GM18951 (cell line): ENCODE measurements at regions not wholly inside any gene's neighbourhood (a gene's known extent, or its start where the extent isn't known, plus 50 kb on each side); places are given as distances from the start of the nearest gene placed in this dataset.
"Not testable (repeated sequence)": the region's sequence is repeated elsewhere in the genome, so short reads cannot be mapped to it uniquely, and the experiment has no call there.

Experiments
- POLR2A ChIP-seq: IDR thresholded peaks from 4 replicates; pipeline ENCODE4 v1.6.1; 2011; ENCODE audit warnings: mild to moderate bottlenecking; ENCODE audit not compliant: insufficient read length, insufficient read depth; ENCODE audit errors: extremely low read depth
- in situ Hi-C: fragments of 300-500 bp; cut with MboI; formaldehyde crosslinking; loops from one replicate; pipeline ENCODE4 v1.12.0; 2022; ENCODE audit warnings: low sequenced_read_pairs, mixed read lengths, inconsistent platforms; ENCODE audit not compliant: unreplicated experiment

DNA sequence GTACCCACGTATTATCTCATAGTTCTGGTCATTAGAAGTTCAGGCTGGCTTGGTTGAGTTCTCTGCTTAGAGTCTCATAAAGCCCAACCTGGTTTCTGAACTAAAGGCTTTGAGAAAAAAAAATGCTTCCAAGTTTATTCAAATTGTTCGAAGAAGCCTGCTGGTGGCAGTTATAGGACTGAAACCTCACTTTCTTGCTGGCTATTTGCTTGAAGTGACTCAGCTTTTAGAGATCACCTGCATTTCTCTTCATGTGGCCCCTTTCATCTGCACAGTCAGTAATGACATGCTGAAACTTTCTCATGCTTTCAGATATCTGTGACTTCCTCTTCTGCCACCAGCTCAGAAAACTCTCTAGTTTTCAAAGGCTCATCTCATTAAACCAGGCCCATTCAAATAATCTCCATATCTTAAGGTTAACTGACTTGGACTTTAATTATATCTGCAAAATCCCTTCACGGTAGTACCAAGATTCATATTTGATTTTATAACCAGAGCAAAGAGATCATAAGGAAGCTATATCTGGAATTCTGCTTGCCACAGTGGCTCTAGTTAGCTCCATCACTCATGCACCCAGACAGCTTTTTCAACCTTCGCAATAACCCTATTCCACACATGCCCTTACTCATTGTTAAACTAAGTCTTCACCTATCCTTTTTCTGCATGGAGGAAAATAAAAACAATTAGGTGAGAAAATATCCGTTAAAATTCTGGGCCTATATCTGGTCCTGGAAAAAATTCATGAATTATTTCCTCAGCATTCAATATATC lies 433.8 kb upstream of the CBLB start:
- in situ Hi-C loops: no loop called here
- TF ChIP-seq POLR2A: no peak

DNA sequence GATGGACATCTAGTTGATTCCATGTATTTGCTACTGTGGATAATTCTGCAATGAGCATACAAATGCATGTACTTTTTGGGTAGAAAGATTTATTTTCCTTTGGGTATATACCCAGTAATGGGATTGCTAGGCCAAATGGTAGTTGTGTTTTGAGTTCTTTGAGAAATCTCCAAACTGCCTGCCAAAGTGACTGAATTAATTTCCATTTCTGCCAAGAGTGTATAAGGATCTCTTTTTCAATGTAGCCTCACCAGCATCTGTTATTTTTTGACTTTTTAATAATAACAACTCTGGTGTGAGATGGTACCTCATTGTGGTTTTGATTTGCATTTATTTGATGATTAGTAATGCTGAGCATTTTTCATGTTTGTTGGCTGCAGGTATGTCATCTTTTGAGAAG lies 435.0 kb upstream of the CBLB start:
- in situ Hi-C loops: no loop called here
- TF ChIP-seq POLR2A: no peak

DNA sequence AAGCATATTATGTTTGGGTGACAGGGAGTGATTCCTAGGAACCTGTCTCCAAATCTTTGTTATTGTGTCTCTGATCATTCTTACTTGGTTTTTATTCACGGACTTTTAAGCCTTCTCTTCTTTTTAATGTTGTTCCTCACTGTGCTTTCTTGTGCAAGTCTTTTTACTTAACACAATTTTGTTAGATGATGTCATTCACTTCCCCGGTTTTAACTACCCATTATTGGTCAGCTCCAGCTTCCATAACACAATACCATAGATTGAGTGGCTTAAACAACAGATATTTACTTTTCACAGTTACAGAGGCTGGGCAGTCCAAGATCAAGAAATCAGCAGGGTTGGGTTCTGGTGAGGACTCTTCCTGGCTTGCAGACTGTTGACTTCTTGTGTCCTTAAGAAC lies 436.3 kb upstream of the CBLB start:
- TF ChIP-seq POLR2A: no peak
- in situ Hi-C loops: no loop called here

DNA sequence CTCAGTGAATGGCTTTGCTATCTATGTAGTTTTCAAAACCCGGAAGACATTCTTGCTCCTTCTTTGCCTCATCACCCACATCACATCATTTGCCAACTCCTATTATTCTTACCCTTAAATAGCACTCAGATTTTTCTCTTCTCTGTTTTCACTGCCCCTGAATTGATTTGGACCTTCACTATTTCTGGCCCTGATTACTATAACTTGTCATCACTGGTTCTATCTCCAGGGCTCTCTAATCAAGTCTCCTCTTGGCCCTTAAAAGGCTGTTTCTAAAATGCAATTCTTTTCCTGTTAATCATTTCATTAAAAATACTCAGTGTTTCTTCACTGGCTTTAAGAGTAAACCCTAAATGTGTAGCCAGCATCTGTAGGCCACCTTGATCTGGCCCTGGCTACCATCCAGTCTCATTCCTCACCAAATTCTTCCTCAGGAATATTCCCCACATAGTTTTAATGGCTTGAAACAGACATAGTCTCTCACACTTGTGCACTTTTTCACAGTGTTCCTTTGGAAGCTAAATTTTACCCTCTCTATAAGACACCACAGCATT lies 437.1 kb upstream of the CBLB start:
- TF ChIP-seq POLR2A: no peak
- in situ Hi-C loops: no loop called here

DNA sequence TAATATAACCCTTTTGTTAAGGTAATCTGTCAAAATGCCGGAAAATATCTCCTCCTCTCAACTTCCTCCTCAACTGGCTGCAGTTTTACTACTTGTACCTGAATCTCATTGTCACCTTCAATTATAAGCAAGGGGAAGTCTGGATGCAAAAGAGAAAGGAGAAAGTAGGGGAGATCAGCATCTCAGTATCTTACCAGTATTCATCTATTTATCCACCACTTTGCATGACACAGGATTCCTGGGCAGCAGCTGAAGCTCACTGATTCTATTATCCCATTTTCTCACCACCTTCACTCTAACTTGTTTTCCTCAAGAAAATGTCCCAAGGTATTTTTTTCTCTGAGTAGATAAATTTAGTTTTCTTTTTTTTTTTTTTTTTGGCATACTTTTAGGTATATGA lies 440.5 kb upstream of the CBLB start:
- in situ Hi-C loops: no loop called here
- no peak for TF ChIP-seq POLR2A

DNA sequence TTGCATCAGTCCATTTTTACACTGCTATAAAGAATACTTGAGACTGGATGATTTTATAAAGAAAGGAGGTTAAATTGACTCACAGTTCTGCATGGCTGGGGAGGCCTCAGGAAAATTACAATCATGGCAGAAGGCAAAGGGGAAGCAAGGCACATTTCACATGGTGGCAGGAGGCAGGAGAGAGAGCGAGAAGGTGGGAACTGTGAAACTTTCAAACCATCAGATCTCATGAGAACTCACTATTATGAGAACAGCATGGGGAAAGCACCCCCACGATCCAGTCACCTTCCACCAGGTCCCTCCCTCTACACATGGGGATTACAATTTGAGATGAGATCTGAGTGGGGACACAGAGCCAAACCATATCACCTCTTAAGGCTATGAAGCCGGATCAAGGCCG lies 441.0 kb upstream of the CBLB start:
- in situ Hi-C loops: not testable (repeated sequence)

DNA sequence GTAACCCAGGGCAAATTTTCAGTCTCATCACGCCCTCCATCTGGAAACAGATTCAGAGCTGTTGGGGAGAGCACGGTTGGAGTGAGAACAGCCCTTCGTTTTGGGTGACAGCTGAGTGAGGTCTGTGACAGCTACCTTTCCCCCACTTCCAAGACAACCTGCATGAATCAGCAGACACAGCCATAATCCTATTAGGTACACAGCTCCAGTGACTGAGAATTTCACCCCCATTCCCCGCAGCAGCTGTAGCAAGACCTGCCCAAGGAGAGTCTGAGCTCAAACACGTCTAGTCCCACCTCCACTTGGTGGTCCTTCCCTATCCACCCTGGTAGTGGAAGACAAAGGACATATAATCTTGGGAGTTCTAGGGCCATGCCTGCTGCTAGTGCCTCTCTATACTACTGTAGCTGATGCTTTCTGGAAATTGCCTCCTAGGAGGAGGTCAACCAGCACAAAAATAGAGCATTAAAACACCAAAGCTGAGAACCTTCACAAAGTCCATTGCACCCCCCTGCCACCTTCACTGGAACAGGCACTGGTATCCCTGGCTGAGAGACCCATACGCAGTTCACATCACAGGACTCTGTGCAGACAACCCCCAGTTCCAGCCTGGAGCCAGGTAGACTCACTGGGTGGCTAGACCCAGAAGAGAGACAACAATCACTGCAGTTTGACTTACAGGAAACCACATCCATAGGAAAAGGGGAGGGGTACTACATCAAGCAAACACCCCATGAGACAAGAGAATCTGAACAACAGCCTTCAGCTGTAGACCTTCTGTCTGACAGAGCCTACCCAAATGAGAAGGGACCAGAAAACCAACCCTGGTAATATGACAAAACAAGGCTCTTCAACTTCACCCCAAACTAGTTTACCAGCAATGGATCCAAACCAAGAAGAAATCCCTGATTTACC lies 448.6 kb upstream of the CBLB start:
- no peak for TF ChIP-seq POLR2A
- in situ Hi-C loops: no loop called here

DNA sequence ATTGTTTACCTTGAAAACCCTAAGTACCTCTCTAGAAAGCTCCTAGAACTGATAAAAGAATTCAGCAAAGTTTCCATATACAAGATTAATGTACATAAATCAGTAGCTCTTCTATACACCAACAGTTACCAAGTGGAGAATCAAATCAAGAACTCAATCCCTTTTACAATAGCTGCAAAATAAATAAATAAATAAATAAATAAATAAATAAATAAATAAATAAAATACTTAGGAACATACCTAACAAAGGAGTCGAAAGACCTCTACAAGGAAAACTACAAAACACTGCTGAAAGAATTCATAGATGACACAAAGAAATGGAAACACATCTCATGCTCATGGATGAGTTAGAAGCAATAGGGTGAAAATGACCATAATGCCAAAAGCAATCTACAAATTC lies 452.6 kb upstream of the CBLB start:
- in situ Hi-C loops: not testable (repeated sequence)

DNA sequence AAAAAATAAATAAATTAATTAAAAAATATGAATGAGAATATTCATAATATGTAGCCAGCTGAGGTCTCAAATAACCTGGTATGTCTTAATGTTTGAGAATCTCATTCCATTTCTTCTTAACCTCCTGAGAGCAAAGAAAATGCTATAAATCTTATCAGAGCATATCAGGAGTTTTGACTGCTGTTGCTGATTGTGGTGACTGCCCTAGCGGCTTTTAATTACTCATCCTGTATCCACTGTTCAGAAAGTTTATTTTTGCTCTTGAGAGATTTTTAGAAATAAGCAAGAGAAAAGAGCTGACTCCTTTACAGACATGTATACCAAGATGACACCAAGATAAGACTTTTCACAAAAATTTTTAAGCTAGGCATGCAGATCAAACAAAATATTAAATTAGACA lies 454.8 kb upstream of the CBLB start:
- TF ChIP-seq POLR2A: no peak
- in situ Hi-C loops: no loop called here

DNA sequence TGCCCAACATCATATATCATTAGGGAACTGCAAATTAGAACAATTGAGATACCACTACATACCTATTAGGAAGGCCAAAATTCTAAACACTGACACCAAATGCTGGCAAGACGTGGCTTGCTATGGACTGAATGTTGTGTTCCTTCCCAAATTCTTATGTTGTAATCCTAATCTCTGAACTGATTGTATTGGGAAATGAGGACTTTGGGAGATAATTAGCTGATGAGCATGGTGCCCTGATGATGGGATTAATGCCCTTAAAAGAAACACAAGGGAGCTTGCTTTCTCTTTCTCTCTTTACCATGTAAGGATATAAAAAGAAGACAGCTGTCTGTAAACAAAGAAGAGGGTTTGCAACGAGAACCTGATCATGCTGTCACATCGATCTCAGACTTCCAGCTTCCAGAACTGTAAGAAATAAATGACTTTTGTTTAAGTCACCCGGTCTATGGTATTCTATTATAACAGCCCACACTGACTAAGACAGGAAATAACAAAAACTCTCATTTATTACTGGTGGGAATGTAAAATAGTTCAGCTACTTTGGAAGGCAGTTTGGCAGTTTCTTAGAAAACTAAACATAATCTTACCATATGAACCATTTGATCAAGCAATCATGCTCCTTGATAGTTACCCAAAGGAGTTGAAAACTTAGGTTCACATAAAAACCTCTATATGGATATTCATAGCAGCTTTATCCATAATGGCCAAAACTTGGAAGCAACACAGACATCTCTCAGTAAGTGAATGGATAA lies 458.3 kb upstream of the CBLB start:
- TF ChIP-seq POLR2A: no peak
- in situ Hi-C loops: no loop called here

DNA sequence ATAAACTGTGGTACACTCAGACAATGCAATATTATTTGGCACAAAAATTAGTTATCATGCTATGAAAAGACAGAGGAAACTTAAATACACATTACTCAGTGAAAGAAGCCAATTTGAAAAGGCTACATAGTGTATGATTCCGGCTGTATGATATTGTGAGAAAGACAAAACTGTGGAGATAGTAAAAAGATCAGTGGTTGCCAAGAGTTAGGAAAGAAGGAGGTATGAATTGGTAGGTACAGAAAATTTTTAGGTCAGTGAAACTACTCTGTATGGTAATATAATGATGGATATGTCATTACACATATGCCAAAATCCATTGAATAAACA lies 458.8 kb upstream of the CBLB start:
- in situ Hi-C loops: no loop called here
- no peak for TF ChIP-seq POLR2A

DNA sequence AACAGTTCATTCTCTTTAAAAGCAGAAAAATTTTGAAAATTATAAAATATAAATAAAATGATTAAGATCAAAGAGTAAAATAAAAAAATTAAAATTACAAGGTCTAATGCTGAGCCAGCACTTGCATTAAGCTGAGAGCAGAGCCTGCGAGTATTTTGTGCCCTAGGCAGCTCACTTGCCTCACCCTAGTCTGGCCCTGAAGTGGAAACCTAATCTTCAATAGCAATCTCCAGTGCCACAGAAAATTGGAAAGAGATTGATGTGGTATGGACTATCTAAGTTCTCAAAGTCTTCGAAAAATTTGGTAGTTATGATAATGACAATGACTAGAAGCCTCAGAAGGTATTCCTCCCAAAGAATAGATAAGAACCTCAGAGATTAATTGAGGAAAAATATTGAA lies 459.4 kb upstream of the CBLB start:
- no peak for TF ChIP-seq POLR2A
- in situ Hi-C loops: no loop called here

DNA sequence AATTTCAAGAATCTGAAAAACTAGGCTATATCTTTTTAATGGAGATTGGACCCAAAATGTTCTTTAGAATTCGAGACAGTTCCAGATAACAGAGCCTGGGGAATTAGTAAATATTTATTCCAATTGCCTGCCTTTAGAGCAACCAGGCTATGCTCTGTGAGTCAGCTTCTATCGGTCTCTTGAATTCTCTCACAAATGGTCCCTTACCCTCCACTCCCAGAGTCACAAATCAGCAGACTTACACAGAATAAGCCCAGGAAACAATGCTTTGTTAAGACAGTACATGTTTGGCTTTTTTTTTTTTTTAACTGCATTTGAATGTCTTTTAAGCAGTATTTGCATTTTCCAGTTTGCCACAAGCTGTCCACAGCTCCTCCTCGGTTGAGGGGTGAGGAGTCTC lies 460.7 kb upstream of the CBLB start:
- in situ Hi-C loops: no loop called here
- TF ChIP-seq POLR2A: no peak
